GM23338 (cell line): ENCODE measurements at regions not wholly inside any gene's neighbourhood (a gene's known extent, or its start where the extent isn't known, plus 50 kb on each side); places are given as distances from the start of the nearest gene placed in this dataset.

Experiments
- ATAC-seq: fragments of 200-7000 bp; cut with Tn5 transposase; 3 replicates; pipeline ENCODE4 v1.9.1; 2020
- DNase-seq: peaks from one replicate; pipeline ENCODE4 v3.0.0-alpha.2; 2015; ENCODE audit warnings: low spot score
- H2AFZ ChIP-seq: fragments of 200-600 bp; sonication (generic); 2 replicates; pipeline ENCODE4 v1.8.0; 2016; ENCODE audit warnings: antibody characterized with exemption, mild to moderate bottlenecking, moderate library complexity
- H3F3A ChIP-seq: fragments of 200-600 bp; sonication (generic); replicated peaks from 2 replicates; pipeline ENCODE4 v1.8.0; 2017; ENCODE audit warnings: antibody characterized with exemption, mixed run types, low read depth
- H3K27ac ChIP-seq: fragments of 200-600 bp; sonication (generic); 2 replicates; pipeline ENCODE4 v1.6.1; 2016; ENCODE audit warnings: low read depth
- H3K27me3 ChIP-seq: fragments of 200-600 bp; sonication (generic); 2 replicates; pipeline ENCODE4 v1.8.0; 2016; ENCODE audit warnings: mild to moderate bottlenecking, mixed run types, moderate library complexity; ENCODE audit not compliant: insufficient read depth
- H3K36me3 ChIP-seq: fragments of 200-600 bp; sonication (generic); 2 replicates; pipeline ENCODE4 v1.8.0; 2016; ENCODE audit warnings: mild to moderate bottlenecking; ENCODE audit not compliant: insufficient read depth
- H3K4me1 ChIP-seq: fragments of 200-600 bp; sonication (generic); 2 replicates; pipeline ENCODE4 v1.8.0; 2016; ENCODE audit warnings: mild to moderate bottlenecking, moderate library complexity; ENCODE audit not compliant: insufficient read depth
- H3K4me2 ChIP-seq: fragments of 200-600 bp; sonication (generic); 2 replicates; pipeline ENCODE4 v1.7.1; 2017; ENCODE audit warnings: mixed run types
- H3K4me3 ChIP-seq: fragments of 200-600 bp; sonication (generic); 2 replicates; pipeline ENCODE4 v1.6.1; 2016; ENCODE audit warnings: mixed run types
- H3K79me2 ChIP-seq: fragments of 200-600 bp; sonication (generic); replicated peaks from 2 replicates; pipeline ENCODE4 v1.8.0; 2017; ENCODE audit warnings: mild to moderate bottlenecking; ENCODE audit not compliant: insufficient read depth
- H3K9me2 ChIP-seq: fragments of 200-600 bp; sonication (generic); 2 replicates; pipeline ENCODE4 v1.8.0; 2017; ENCODE audit not compliant: insufficient read depth
- H4K20me1 ChIP-seq: fragments of 200-600 bp; sonication (generic); replicated peaks from 2 replicates; pipeline ENCODE4 v1.8.0; 2017; ENCODE audit warnings: mild to moderate bottlenecking; ENCODE audit not compliant: insufficient read depth
- H3K27ac Mint-ChIP-seq: 2 replicates; pipeline ENCODE4 v1.8.0; 2020; ENCODE audit warnings: inconsistent platforms, mild to moderate bottlenecking, moderate library complexity, mixed read lengths
- H3K27me3 Mint-ChIP-seq: 3 replicates; pipeline ENCODE4 v1.8.0; 2022; ENCODE audit warnings: low read depth, mild to moderate bottlenecking, moderate library complexity, mixed read lengths, inconsistent platforms; ENCODE audit not compliant: insufficient read depth, poor library complexity
- H3K36me3 Mint-ChIP-seq: 3 replicates; pipeline ENCODE4 v1.8.0; 2021; ENCODE audit warnings: low read depth, mild to moderate bottlenecking, inconsistent platforms, moderate library complexity, mixed read lengths
- H3K4me1 Mint-ChIP-seq: 3 replicates; pipeline ENCODE4 v1.8.0; 2020; ENCODE audit warnings: mild to moderate bottlenecking, inconsistent platforms, mixed read lengths
- H3K4me3 Mint-ChIP-seq: 3 replicates; pipeline ENCODE4 v1.8.0; 2021; ENCODE audit warnings: moderate library complexity, mild to moderate bottlenecking, inconsistent platforms, mixed read lengths
- H3K9me3 Mint-ChIP-seq: 3 replicates; pipeline ENCODE4 v1.8.0; 2020; ENCODE audit warnings: moderate library complexity, mild to moderate bottlenecking, inconsistent platforms, mixed read lengths
- CREB1 ChIP-seq: fragments of 250-450 bp; sonication (Bioruptor Pico); IDR thresholded peaks from 2 replicates; pipeline ENCODE4 v1.5.0; 2020; ENCODE audit warnings: low read depth, mild to moderate bottlenecking, moderate library complexity
- CTCF ChIP-seq, 2 experiments: fragments of 200-600 bp in 1 of 2; sonication (generic) in 1 of 2; conservative IDR thresholded peaks; 2 replicates each; pipeline versions ENCODE4 v1.5.1 to v1.6.1; 2016 to 2017; ENCODE audit warnings: antibody characterized with exemption in 2 of 2, low read depth in 2 of 2, mild to moderate bottlenecking in 2 of 2, moderate library complexity in 1 of 2
- ETS1 ChIP-seq: IDR thresholded peaks from 2 replicates; pipeline ENCODE4 v1.6.1; 2016; ENCODE audit warnings: antibody characterized with exemption
- EZH2 ChIP-seq: fragments of 200-600 bp; sonication (generic); IDR thresholded peaks from one replicate; pipeline ENCODE4 v1.8.0; 2017; ENCODE audit warnings: antibody characterized with exemption, mild to moderate bottlenecking, low read depth; ENCODE audit not compliant: unreplicated experiment
- EZH2phosphoT487 ChIP-seq: fragments of 200-600 bp; sonication (generic); IDR thresholded peaks from one replicate; pipeline ENCODE4 v1.8.1; 2018; ENCODE audit warnings: antibody characterized with exemption; ENCODE audit not compliant: unreplicated experiment
- JUNB ChIP-seq: IDR thresholded peaks from one replicate; pipeline ENCODE4 v1.6.1; 2016; ENCODE audit warnings: antibody characterized with exemption; ENCODE audit not compliant: unreplicated experiment
- NANOG ChIP-seq: IDR thresholded peaks from 2 replicates; pipeline ENCODE4 v1.6.1; 2016; ENCODE audit warnings: antibody characterized with exemption, borderline replicate concordance
- REST ChIP-seq: IDR thresholded peaks from one replicate; pipeline ENCODE4 v1.6.1; 2018; ENCODE audit warnings: antibody characterized with exemption; ENCODE audit not compliant: unreplicated experiment
- STAT1 ChIP-seq: IDR thresholded peaks from one replicate; pipeline ENCODE4 v1.6.1; 2016; ENCODE audit warnings: antibody characterized with exemption; ENCODE audit not compliant: unreplicated experiment
- ZNF114 ChIP-seq: fragments of 250-450 bp; sonication (Bioruptor Pico); IDR thresholded peaks from 2 replicates; pipeline ENCODE4 v1.5.0; 2020; ENCODE audit warnings: mild to moderate bottlenecking, moderate library complexity
- ZNF331 ChIP-seq: fragments of 250-450 bp; sonication (Bioruptor Pico); IDR thresholded peaks from 2 replicates; pipeline ENCODE4 v1.5.0; 2020; ENCODE audit warnings: low read depth, mild to moderate bottlenecking, moderate library complexity
- ZNF462 ChIP-seq: fragments of 250-450 bp; sonication (Bioruptor Pico); IDR thresholded peaks from 2 replicates; pipeline ENCODE4 v1.5.0; 2020; ENCODE audit warnings: mild to moderate bottlenecking, moderate library complexity

GRCh38 chr2:240351826-240352426, 83.5 kb upstream of the GPC1 start:
- H3K36me3 ChIP-seq: no peaks in the 10 kb centered on the region
- Mint-ChIP-seq H3K27ac (no peak overlapping the region), H3K9me3 (peaks cover 3% of the 10 kb centered on the region; the same call in 2 of the 3 replicates), H3K4me1 (no peaks in the 10 kb centered on the region), H3K4me3 (no peak overlapping the region), H3K36me3 (no peaks in the 10 kb centered on the region; the same call in 2 of the 3 replicates), H3K27me3 (peaks cover 6% of the 10 kb centered on the region)
- no peak overlapping the region for H3K4me3 ChIP-seq
- no peaks in the 10 kb centered on the region for H3K4me1 ChIP-seq
- H3K4me2 ChIP-seq: no peak overlapping the region
- TF ChIP-seq REST (no peak), CREB1 (no peak), CTCF (conservative IDR thresholded peaks at IDR 0.05; ENCODE audit: low read depth in 2 of 2) (no peak), EZH2 (no peak), STAT1 (no peak), EZH2phosphoT487 (no peak), JUNB (no peak), ZNF331 (CRISPR knock-in tag) (no peak), ZNF462 (no peak), ETS1 (no peak), ZNF114 (no peak), NANOG (no peak)
- DNase-seq (no peak), ATAC-seq (no peak)
- H3K79me2 ChIP-seq: no peaks in the 10 kb centered on the region
- no peak overlapping the region for H3K27ac ChIP-seq
- no peaks in the 10 kb centered on the region for H3F3A ChIP-seq
- H4K20me1 ChIP-seq: no peaks in the 10 kb centered on the region
- H3K9me2 ChIP-seq: no peaks in the 10 kb centered on the region
- H2AFZ ChIP-seq: no peak overlapping the region
- H3K27me3 ChIP-seq: no peaks in the 10 kb centered on the region
